ENCODE measurements at regions not wholly inside any gene's neighbourhood (a gene's known extent, or its start where the extent isn't known, plus 50 kb on each side); places are given as distances from the start of the nearest gene placed in this dataset.

- TF ChIP-seq MAX (IDR thresholded peaks at IDR 0.05; ENCODE audit: low read depth, low read length) (no peak), MYC (IDR thresholded peaks at IDR 0.05; ENCODE audit: low read depth, low read length) (no peak), POLR2A (IDR thresholded peaks at IDR 0.05; ENCODE audit: extremely low read depth, insufficient read length) (no peak)
- TF ChIP-seq, protein P1, sequence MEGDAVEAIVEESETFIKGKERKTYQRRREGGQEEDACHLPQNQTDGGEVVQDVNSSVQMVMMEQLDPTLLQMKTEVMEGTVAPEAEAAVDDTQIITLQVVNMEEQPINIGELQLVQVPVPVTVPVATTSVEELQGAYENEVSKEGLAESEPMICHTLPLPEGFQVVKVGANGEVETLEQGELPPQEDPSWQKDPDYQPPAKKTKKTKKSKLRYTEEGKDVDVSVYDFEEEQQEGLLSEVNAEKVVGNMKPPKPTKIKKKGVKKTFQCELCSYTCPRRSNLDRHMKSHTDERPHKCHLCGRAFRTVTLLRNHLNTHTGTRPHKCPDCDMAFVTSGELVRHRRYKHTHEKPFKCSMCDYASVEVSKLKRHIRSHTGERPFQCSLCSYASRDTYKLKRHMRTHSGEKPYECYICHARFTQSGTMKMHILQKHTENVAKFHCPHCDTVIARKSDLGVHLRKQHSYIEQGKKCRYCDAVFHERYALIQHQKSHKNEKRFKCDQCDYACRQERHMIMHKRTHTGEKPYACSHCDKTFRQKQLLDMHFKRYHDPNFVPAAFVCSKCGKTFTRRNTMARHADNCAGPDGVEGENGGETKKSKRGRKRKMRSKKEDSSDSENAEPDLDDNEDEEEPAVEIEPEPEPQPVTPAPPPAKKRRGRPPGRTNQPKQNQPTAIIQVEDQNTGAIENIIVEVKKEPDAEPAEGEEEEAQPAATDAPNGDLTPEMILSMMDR (IDR thresholded peaks at IDR 0.05; ENCODE audit: low read depth, low read length), result no peak
- DNase-seq (ENCODE audit: low read depth), result no peak
- no peak overlapping the region for H3K4me3 ChIP-seq (ENCODE audit: low read depth, low read length)
Observed at GRCh38 chr16:48445782-48446533, 60.7 kb upstream of the SIAH1 start.

GRCh38 chr16:48444574-48444973, 59.4 kb upstream of the SIAH1 start:
- DNase-seq (ENCODE audit: low read depth), result no peak
- TF ChIP-seq MYC (IDR thresholded peaks at IDR 0.05; ENCODE audit: low read depth, low read length) (no peak), POLR2A (IDR thresholded peaks at IDR 0.05; ENCODE audit: extremely low read depth, insufficient read length) (no peak), MAX (IDR thresholded peaks at IDR 0.05; ENCODE audit: low read depth, low read length) (no peak)
- TF ChIP-seq, protein P1 (IDR thresholded peaks at IDR 0.05; ENCODE audit: low read depth, low read length), result no peak
- H3K4me3 ChIP-seq (ENCODE audit: low read depth, low read length), result no peak overlapping the region

- DNase-seq (ENCODE audit: low read depth), result no peak
- H3K4me3 ChIP-seq (ENCODE audit: low read depth, low read length), result no peak overlapping the region
- TF ChIP-seq POLR2A (IDR thresholded peaks at IDR 0.05; ENCODE audit: extremely low read depth, insufficient read length) (no peak), MYC (IDR thresholded peaks at IDR 0.05; ENCODE audit: low read depth, low read length) (no peak), MAX (IDR thresholded peaks at IDR 0.05; ENCODE audit: low read depth, low read length) (no peak)
- TF ChIP-seq, protein P1 (IDR thresholded peaks at IDR 0.05; ENCODE audit: low read depth, low read length), result no peak
Observed at GRCh38 chr16:48442379-48442778, 57.2 kb upstream of the SIAH1 start.

- TF ChIP-seq, protein P1 (IDR thresholded peaks at IDR 0.05; ENCODE audit: low read depth, low read length), result no peak
- TF ChIP-seq MAX (IDR thresholded peaks at IDR 0.05; ENCODE audit: low read depth, low read length) (no peak), MYC (IDR thresholded peaks at IDR 0.05; ENCODE audit: low read depth, low read length) (no peak), POLR2A (IDR thresholded peaks at IDR 0.05; ENCODE audit: extremely low read depth, insufficient read length) (no peak)
- no peak overlapping the region for H3K4me3 ChIP-seq (ENCODE audit: low read depth, low read length)
- no peak for DNase-seq (ENCODE audit: low read depth)
Observed at GRCh38 chr16:48441863-48442279, 56.7 kb upstream of the SIAH1 start.

- TF ChIP-seq, protein P1 (IDR thresholded peaks at IDR 0.05; ENCODE audit: low read depth, low read length), result no peak
- TF ChIP-seq POLR2A (IDR thresholded peaks at IDR 0.05; ENCODE audit: extremely low read depth, insufficient read length), result no peak
- TF ChIP-seq MYC (IDR thresholded peaks at IDR 0.05; ENCODE audit: low read depth, low read length), result no peak
- no peak for TF ChIP-seq MAX (IDR thresholded peaks at IDR 0.05; ENCODE audit: low read depth, low read length)
- peak; percentile 24 for DNase-seq (ENCODE audit: low read depth)
- H3K4me3 ChIP-seq (ENCODE audit: low read depth, low read length), result no peak overlapping the region
Observed at GRCh38 chr16:48441106-48441505, 55.9 kb upstream of the SIAH1 start.

All from NB4 (cell line).